Left lung (tissue), 4 donors: ENCODE measurements at regions not wholly inside any gene's neighbourhood (a gene's known extent, or its start where the extent isn't known, plus 50 kb on each side); places are given as distances from the start of the nearest gene placed in this dataset.
A peak's percentile ranks its signal among the peaks of the same experiment; 100 is the strongest.

Experiments used
- ATAC-seq: fragments of 200-7000 bp; cut with Tn5 transposase; one replicate; pipeline ENCODE4 v1.9.1; 2020; ENCODE audit warnings: moderate library complexity
- DNase-seq, 4 donors: peaks; one replicate each; pipeline ENCODE4 v3.0.0-alpha.2; 2013 to 2020
- H3K27ac ChIP-seq, 2 donors: fragments of 200-600 bp; sonication (generic) in 1 of 2; one replicate each; pipeline versions ENCODE4 v1.5.0 to v1.8.0; 2020 to 2021
- H3K27me3 ChIP-seq, 2 donors: fragments of 200-600 bp; sonication (generic) in 1 of 2; one replicate each; pipeline versions ENCODE4 v1.5.0 to v1.8.0; 2020 to 2021
- H3K36me3 ChIP-seq, 2 donors: fragments of 200-600 bp; sonication (generic) in 1 of 2; one replicate each; pipeline versions ENCODE4 v1.5.0 to v1.8.0; 2020 to 2021
- H3K4me1 ChIP-seq, 2 donors: fragments of 200-600 bp; one replicate each; pipeline ENCODE4 v1.8.0; 2021
- H3K4me3 ChIP-seq, 2 donors: fragments of 200-600 bp; sonication (generic) in 1 of 2; one replicate each; pipeline versions ENCODE4 v1.5.0 to v1.8.0; 2020 to 2021; ENCODE audit warnings: mild to moderate bottlenecking in 1 of 2
- H3K9me3 ChIP-seq, 2 donors: fragments of 200-600 bp; sonication (generic) in 1 of 2; one replicate each; pipeline versions ENCODE4 v1.5.0 to v1.8.0; 2020 to 2021
- intact Hi-C, 2 donors: fragments of 100-400 bp; cut with DNase I; formaldehyde crosslinking; loops; one replicate each; pipeline versions ENCODE4 v1.11.2 to v1.14.2; 2022
- TF ChIP-seq, protein P1 (sequence below), 2 donors: fragments of 200-600 bp; sonication (generic) in 1 of 2; IDR thresholded peaks; one replicate each; pipeline versions ENCODE4 v1.5.0 to v1.8.0; 2021; ENCODE audit warnings: antibody characterized with exemption in 2 of 2
- donor health status: DM: no; HTN: yes; CAD: no.
- donor health status: DM: no; HTN: no; CAD: no.

DNA sequence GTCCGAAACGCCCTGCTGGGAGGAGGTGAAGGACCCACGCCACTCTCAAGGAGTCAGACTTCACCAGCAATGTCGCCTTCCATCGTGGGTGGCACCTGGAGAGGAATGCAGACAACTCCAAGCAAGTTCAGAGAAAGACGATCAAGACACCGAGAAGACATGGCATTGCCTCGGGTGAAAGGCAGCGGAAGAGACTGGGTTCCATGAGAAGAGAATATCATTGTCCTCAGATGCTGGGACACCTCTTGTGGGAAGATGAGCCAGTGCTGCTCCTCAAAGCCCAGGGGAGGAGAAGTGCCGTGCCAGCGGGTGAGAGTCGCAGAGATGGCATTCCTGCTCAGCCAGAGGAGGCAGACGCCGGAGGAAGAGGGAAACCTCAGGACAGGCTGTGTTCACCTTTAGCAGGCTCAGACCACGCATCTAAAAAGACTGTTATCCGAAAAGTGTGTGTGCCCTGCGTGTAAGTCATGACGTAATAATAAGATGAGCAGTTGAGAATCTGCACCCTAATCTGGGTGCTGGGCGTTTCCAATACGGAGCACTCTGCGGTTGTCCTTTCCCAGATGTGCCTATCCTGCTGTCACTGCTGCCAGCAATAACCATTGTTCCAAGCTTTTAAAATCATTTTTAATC, 144.6 kb upstream of the SPACA7 start:
- ATAC-seq (no peak), DNase-seq (peak in 1 of 4 donors; percentile 43)
- H3K9me3 ChIP-seq = no peaks in the 10 kb centered on the region
- H3K4me3 ChIP-seq = no peak overlapping the region
- no peak overlapping the region for H3K27ac ChIP-seq
- TF ChIP-seq, protein P1, sequence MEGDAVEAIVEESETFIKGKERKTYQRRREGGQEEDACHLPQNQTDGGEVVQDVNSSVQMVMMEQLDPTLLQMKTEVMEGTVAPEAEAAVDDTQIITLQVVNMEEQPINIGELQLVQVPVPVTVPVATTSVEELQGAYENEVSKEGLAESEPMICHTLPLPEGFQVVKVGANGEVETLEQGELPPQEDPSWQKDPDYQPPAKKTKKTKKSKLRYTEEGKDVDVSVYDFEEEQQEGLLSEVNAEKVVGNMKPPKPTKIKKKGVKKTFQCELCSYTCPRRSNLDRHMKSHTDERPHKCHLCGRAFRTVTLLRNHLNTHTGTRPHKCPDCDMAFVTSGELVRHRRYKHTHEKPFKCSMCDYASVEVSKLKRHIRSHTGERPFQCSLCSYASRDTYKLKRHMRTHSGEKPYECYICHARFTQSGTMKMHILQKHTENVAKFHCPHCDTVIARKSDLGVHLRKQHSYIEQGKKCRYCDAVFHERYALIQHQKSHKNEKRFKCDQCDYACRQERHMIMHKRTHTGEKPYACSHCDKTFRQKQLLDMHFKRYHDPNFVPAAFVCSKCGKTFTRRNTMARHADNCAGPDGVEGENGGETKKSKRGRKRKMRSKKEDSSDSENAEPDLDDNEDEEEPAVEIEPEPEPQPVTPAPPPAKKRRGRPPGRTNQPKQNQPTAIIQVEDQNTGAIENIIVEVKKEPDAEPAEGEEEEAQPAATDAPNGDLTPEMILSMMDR (IDR thresholded peaks at IDR 0.05) = no peak
- intact Hi-C loops = no loop called here
- no peaks in the 10 kb centered on the region for H3K4me1 ChIP-seq
- peaks cover 0 to 28% of the 10 kb centered on the region in 2 donors for H3K27me3 ChIP-seq
- H3K36me3 ChIP-seq = no peaks in the 10 kb centered on the region

DNA sequence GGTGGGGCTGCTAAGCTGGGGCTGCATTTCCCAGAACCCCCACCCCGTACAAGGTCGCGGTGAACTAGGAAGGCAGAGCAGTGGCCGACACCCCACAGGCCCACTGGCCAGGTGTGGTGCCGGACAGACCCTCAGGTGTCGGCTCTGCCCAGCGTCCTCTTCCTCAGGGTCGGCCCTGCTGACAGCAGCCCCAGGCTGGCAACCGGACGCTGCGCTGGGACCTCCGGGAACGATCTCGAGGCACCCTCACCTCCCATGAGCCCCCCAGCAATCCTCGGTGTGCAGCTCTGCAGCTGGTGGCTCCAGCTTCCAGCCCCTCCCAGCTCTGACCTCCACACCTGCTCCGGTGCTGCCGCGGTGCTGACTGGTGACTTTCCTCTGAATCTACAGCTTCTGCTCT, 142.9 kb upstream of the SPACA7 start:
- TF ChIP-seq, protein P1 (IDR thresholded peaks at IDR 0.05) = no peak
- intact Hi-C loops = no loop called here

DNA sequence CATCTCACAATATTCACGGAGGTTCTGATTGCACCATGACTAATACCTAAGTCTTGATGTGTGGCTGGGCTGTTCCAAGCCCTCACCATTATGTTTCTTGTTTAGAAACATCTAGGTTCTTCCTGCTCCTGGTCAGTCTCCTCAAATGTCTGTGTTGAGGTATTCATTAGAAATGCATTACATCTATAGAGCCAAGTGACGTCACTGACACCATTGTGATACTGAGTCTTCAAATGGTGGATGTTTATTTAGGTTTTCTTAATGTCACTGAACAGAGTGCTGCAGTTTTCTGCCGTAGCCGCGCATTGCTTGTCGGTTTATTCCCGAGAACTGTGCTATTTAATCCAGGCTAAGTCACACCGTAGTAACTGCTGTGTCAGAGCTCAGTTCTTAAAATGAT, 142.4 kb upstream of the SPACA7 start:
- no peaks in the 10 kb centered on the region for H3K36me3 ChIP-seq
- ATAC-seq = no peak
- H3K4me3 ChIP-seq = no peak overlapping the region
- TF ChIP-seq, protein P1 (IDR thresholded peaks at IDR 0.05) = no peak
- no peaks in the 10 kb centered on the region for H3K4me1 ChIP-seq
- H3K27ac ChIP-seq = no peak overlapping the region
- DNase-seq = peak in 1 of 4 donors; percentile 5
- peaks cover 0 to 29% of the 10 kb centered on the region in 2 donors for H3K27me3 ChIP-seq
- intact Hi-C loops = no loop called here
- no peaks in the 10 kb centered on the region for H3K9me3 ChIP-seq

More for the DNA sequence above, 142.9 kb upstream of the SPACA7 start:
- Histone ChIP-seq H3K27me3 (peaks cover 0 to 29% of the 10 kb centered on the region in 2 donors), H3K4me3 (no peak overlapping the region), H3K9me3 (no peaks in the 10 kb centered on the region), H3K4me1 (no peaks in the 10 kb centered on the region), H3K36me3 (no peaks in the 10 kb centered on the region), H3K27ac (no peak overlapping the region)
- ATAC-seq (no peak), DNase-seq (peak in 1 of 4 donors; percentile 70)

DNA sequence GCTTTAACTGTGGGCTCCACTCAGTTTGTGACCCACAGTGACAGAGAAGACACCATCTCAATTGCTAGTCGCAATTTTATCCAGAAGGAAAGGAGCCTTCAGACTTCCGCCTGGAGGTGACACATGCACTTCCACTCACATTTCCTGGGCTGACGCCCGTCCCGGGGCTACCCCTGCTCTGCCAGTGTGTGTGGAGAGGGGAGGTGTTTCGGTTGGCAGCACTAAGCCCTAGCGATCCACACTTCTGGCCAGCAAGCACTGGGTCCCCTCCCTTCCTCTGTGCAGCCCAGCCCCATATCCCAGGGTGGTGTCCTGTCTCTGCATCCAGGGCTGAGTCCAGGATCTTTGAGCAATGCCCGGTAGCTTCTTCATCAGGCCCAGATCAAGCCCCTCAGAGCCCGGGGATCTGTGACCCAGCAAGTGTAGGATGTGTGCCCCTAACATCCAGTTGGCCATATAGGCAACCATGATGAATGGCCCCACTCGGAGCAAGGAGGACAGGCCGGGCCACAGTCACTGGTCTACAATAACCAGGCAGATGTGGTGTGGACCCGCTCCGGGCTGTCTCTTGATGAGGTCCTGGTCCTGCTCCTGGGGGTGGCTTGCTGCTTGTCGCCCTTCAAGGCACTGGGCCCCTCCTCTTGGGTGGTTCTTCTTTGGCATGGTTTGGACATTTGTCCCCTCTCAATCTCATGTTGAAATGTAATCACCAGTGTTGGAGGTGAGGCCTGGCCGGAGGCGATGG, 141.9 kb upstream of the SPACA7 start:
- no peaks in the 10 kb centered on the region for H3K4me1 ChIP-seq
- H3K9me3 ChIP-seq = no peaks in the 10 kb centered on the region
- H3K27ac ChIP-seq = no peak overlapping the region
- TF ChIP-seq, protein P1 (IDR thresholded peaks at IDR 0.05) = no peak
- intact Hi-C loops = no loop called here
- H3K36me3 ChIP-seq = no peaks in the 10 kb centered on the region
- H3K4me3 ChIP-seq = no peak overlapping the region
- H3K27me3 ChIP-seq = peaks cover 0 to 24% of the 10 kb centered on the region in 2 donors
- ATAC-seq (no peak), DNase-seq (peak in 1 of 4 donors; percentile 57)

DNA sequence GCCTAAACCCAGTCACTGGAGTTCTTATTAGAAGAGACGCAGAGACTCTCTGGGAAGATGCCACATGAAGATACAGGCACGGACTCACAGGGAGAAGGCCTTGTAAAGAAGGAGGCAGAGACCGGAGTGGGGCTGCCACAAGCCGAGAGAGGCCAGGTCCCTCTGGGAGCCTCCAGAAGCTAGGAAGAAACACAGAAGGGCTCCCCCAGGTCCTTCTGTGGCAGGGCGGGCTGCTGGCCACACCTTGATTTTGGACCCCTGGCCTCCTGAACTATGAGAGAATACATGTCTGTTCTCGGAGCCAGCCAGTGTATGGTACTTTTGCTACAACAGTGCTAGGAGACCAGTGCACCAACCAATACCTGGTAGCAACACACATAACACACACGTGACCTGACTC, 140.1 kb upstream of the SPACA7 start:
- DNase-seq = peak in 1 of 4 donors; percentile 9
- intact Hi-C loops = no loop called here
- Histone ChIP-seq H3K36me3 (no peaks in the 10 kb centered on the region), H3K27ac (no peak overlapping the region), H3K27me3 (peaks cover 0 to 16% of the 10 kb centered on the region in 2 donors), H3K9me3 (no peaks in the 10 kb centered on the region), H3K4me3 (no peak overlapping the region), H3K4me1 (no peaks in the 10 kb centered on the region)
- TF ChIP-seq, protein P1 (IDR thresholded peaks at IDR 0.05) = no peak
- no peak for ATAC-seq
